ENCODE measurements at regions not wholly inside any gene's neighbourhood (a gene's known extent, or its start where the extent isn't known, plus 50 kb on each side); places are given as distances from the start of the nearest gene placed in this dataset.

DNA sequence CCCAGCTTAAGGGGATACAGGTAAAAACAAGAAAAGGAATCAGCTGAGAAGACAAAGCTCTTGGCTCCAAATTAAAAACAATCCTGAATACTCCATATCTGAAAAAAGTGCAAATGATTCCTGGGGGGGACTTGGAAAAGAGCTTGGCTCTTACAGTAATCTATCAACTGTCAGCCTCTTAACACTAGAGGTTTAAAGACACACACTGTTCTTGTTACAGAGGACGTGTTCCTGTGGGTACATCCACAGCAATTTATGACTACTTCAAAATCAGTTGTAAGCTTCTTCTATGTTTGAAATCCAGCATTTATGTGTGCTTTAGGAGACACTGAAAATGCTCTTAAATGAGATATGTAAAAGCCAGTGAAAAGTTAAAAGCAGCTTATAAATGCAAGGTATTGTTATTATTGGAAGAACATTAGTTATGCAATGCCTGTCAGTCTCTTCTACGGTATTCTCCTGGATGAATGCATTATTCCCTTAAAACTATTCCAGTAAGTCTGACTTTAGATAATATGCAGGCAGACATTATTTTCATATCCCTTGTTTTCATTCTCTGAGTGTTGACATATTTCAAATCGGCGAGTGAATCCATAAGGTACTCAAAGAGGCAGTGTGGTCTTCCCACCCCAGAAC lies 408.4 kb upstream of the ADAMTS9 start:
- Mint-ChIP-seq H3K4me3 (no peak overlapping the region), H3K27me3 (no peaks in the 10 kb centered on the region), H3K36me3 (ENCODE audit: low read depth) (no peaks in the 10 kb centered on the region), H3K27ac (no peak overlapping the region), H3K4me1 (ENCODE audit: low read depth) (no peaks in the 10 kb centered on the region), H3K9me3 (peaks cover 1% of the 10 kb centered on the region)
- ATAC-seq (no peak), DNase-seq (no peak)
- TF ChIP-seq, protein P1, sequence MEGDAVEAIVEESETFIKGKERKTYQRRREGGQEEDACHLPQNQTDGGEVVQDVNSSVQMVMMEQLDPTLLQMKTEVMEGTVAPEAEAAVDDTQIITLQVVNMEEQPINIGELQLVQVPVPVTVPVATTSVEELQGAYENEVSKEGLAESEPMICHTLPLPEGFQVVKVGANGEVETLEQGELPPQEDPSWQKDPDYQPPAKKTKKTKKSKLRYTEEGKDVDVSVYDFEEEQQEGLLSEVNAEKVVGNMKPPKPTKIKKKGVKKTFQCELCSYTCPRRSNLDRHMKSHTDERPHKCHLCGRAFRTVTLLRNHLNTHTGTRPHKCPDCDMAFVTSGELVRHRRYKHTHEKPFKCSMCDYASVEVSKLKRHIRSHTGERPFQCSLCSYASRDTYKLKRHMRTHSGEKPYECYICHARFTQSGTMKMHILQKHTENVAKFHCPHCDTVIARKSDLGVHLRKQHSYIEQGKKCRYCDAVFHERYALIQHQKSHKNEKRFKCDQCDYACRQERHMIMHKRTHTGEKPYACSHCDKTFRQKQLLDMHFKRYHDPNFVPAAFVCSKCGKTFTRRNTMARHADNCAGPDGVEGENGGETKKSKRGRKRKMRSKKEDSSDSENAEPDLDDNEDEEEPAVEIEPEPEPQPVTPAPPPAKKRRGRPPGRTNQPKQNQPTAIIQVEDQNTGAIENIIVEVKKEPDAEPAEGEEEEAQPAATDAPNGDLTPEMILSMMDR (IDR thresholded peaks at IDR 0.05), result no peak
- ChIA-PET POLR2A (no interaction called here), CTCF (no interaction called here)
- intact Hi-C loops (cut with micrococcal nuclease), result no loop called here

DNA sequence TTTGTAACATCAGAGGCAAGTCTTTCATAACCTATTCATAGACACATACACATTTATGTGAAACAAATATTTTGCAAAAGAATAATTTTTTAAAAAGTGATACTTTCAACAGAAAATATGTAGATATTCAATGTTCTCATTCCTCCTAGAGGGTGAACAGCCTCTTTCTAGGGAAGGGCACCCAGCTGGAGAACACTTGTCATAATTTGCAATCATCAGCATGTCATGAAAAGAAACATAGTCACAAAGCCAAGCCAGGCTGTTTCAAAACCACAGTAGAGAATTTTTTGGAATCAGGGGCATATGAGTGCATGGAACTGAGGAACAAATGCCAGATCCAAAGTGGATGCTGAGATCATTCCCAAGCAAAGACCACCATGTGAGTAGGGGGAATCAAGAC lies 406.9 kb upstream of the ADAMTS9 start:
- no peak for DNase-seq
- H3K4me1 Mint-ChIP-seq (ENCODE audit: low read depth), result no peaks in the 10 kb centered on the region
- POLR2A ChIA-PET, result no interaction called here
- H3K4me3 Mint-ChIP-seq, result no peak overlapping the region
- no peaks in the 10 kb centered on the region for H3K36me3 Mint-ChIP-seq (ENCODE audit: low read depth)
- CTCF ChIA-PET, result no interaction called here
- intact Hi-C loops (cut with micrococcal nuclease), result no loop called here
- H3K27ac Mint-ChIP-seq, result no peak overlapping the region
- H3K9me3 Mint-ChIP-seq, result peaks cover 1% of the 10 kb centered on the region
- H3K27me3 Mint-ChIP-seq, result no peaks in the 10 kb centered on the region
- TF ChIP-seq, protein P1 (IDR thresholded peaks at IDR 0.05), result no peak
- ATAC-seq, result no peak

DNA sequence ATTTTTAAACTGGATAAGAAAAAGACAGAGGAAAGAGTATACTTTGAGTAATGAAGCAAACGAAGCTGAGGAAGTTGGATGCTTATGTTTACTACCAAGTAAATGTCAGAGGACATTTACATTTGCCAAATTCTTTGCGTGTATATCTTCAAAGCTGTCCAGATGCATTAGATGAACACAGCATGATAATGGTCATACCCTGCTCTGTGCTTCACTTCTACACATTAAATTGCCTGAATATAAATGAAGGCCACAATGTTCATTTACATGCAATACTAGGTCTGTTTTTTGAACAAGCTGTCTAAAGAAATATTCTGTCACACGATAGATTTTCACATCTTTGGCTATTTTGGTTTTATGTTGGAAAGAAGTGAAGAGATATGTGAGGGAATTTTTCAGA lies 405.8 kb upstream of the ADAMTS9 start:
- Mint-ChIP-seq H3K36me3 (ENCODE audit: low read depth) (no peaks in the 10 kb centered on the region), H3K9me3 (peaks cover 1% of the 10 kb centered on the region), H3K27ac (no peak overlapping the region), H3K27me3 (no peaks in the 10 kb centered on the region), H3K4me1 (ENCODE audit: low read depth) (no peaks in the 10 kb centered on the region), H3K4me3 (no peak overlapping the region)
- ChIA-PET CTCF (no interaction called here), POLR2A (no interaction called here)
- TF ChIP-seq, protein P1 (IDR thresholded peaks at IDR 0.05), result no peak
- intact Hi-C loops (cut with micrococcal nuclease), result no loop called here
- ATAC-seq, result no peak
- DNase-seq, result no peak

DNA sequence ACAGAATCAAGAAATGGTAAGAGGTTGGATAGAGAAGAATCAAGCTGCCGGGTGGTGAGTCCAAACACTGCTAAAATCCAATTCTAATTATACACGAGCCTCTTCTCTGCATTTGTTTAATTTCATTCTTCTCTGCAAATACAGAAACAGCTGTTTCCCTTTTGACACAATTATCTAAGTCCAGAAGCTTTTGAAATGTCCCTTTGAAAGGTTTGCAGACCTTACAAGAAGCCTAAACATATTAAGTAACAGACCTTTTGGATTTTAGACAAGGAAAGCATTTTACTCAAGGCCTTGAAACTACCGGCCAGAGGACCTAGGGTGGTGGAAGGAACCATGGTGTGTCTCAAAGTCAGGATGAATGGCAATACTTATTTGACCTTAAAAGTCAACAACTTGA lies 403.8 kb upstream of the ADAMTS9 start:
- CTCF ChIA-PET, result no interaction called here
- POLR2A ChIA-PET, result no interaction called here

DNA sequence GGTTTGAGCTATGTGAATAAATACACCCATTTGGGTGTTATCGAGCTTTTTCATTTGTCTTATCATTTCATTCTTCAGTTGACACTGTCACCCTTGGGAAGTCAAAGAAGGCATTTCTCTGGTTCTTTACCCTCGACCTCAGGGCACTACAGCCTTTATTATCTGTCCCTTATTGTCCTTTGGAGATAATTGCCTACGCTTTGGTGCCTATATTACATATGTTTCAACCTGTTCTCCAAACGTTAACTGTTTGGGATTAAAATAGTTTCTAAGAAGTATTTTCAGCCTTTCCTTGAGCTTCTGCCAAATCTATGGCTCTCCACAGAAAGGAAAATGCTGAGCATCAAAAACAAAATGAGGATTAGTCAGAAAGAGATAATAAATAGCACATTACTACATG lies 395.4 kb upstream of the ADAMTS9 start:
- peaks cover 2% of the 10 kb centered on the region for H3K9me3 Mint-ChIP-seq
- POLR2A ChIA-PET, result no interaction called here
- H3K27ac Mint-ChIP-seq, result no peak overlapping the region
- intact Hi-C loops (cut with micrococcal nuclease), result no loop called here
- H3K4me1 Mint-ChIP-seq (ENCODE audit: low read depth), result no peaks in the 10 kb centered on the region
- no peak overlapping the region for H3K4me3 Mint-ChIP-seq
- no peak for ATAC-seq
- H3K36me3 Mint-ChIP-seq (ENCODE audit: low read depth), result no peaks in the 10 kb centered on the region
- TF ChIP-seq, protein P1 (IDR thresholded peaks at IDR 0.05), result no peak
- no peaks in the 10 kb centered on the region for H3K27me3 Mint-ChIP-seq
- DNase-seq, result no peak
- CTCF ChIA-PET, result no interaction called here

More for the DNA sequence above, 403.8 kb upstream of the ADAMTS9 start:
- TF ChIP-seq, protein P1 (IDR thresholded peaks at IDR 0.05), result no peak
- H3K36me3 Mint-ChIP-seq (ENCODE audit: low read depth), result no peaks in the 10 kb centered on the region
- H3K9me3 Mint-ChIP-seq, result peaks cover 1% of the 10 kb centered on the region
- no peak overlapping the region for H3K4me3 Mint-ChIP-seq
- no peaks in the 10 kb centered on the region for H3K27me3 Mint-ChIP-seq
- DNase-seq (no peak), ATAC-seq (no peak)
- H3K27ac Mint-ChIP-seq, result no peak overlapping the region
- intact Hi-C loops (cut with micrococcal nuclease), result no loop called here
- H3K4me1 Mint-ChIP-seq (ENCODE audit: low read depth), result no peaks in the 10 kb centered on the region
